SJCRH30 (cell line): ENCODE measurements at regions not wholly inside any gene's neighbourhood (a gene's known extent, or its start where the extent isn't known, plus 50 kb on each side); places are given as distances from the start of the nearest gene placed in this dataset.

ENCODE experiments used
- DNase-seq, 2 experiments: peaks; one replicate each; pipeline ENCODE4 v3.0.0-alpha.2; 2015 to 2020
- H3K27ac ChIP-seq: fragments of 250-450 bp; sonication (Bioruptor Pico); 2 replicates; pipeline ENCODE4 v1.5.1; 2020; ENCODE audit warnings: mild to moderate bottlenecking, moderate library complexity
- H3K27me3 ChIP-seq: fragments of 250-450 bp; sonication (Bioruptor Pico); 2 replicates; pipeline ENCODE4 v1.5.1; 2020; ENCODE audit warnings: mild to moderate bottlenecking, moderate library complexity
- H3K36me3 ChIP-seq: fragments of 250-450 bp; sonication (Bioruptor Pico); 2 replicates; pipeline ENCODE4 v1.5.1; 2020; ENCODE audit warnings: mild to moderate bottlenecking, moderate library complexity
- H3K4me1 ChIP-seq: fragments of 250-450 bp; sonication (Bioruptor Pico); 2 replicates; pipeline ENCODE4 v1.5.1; 2020; ENCODE audit warnings: mild to moderate bottlenecking, moderate library complexity
- H3K4me3 ChIP-seq: fragments of 250-450 bp; sonication (Bioruptor Pico); 2 replicates; pipeline ENCODE4 v1.5.1; 2020; ENCODE audit warnings: mild to moderate bottlenecking, moderate library complexity
- H3K9me3 ChIP-seq: fragments of 250-450 bp; sonication (Bioruptor Pico); replicated peaks from 2 replicates; pipeline ENCODE4 v1.5.1; 2020; ENCODE audit warnings: mild to moderate bottlenecking, moderate library complexity

GRCh38 chr15:38036790-38037338 lies 102.4 kb downstream of the TMCO5A start:
- H3K9me3 ChIP-seq = no peaks in the 10 kb centered on the region
- H3K4me1 ChIP-seq = no peaks in the 10 kb centered on the region
- H3K4me3 ChIP-seq = no peak overlapping the region
- H3K36me3 ChIP-seq = no peaks in the 10 kb centered on the region
- no peak for DNase-seq
- H3K27me3 ChIP-seq = no peaks in the 10 kb centered on the region
- H3K27ac ChIP-seq = no peak overlapping the region

DNA sequence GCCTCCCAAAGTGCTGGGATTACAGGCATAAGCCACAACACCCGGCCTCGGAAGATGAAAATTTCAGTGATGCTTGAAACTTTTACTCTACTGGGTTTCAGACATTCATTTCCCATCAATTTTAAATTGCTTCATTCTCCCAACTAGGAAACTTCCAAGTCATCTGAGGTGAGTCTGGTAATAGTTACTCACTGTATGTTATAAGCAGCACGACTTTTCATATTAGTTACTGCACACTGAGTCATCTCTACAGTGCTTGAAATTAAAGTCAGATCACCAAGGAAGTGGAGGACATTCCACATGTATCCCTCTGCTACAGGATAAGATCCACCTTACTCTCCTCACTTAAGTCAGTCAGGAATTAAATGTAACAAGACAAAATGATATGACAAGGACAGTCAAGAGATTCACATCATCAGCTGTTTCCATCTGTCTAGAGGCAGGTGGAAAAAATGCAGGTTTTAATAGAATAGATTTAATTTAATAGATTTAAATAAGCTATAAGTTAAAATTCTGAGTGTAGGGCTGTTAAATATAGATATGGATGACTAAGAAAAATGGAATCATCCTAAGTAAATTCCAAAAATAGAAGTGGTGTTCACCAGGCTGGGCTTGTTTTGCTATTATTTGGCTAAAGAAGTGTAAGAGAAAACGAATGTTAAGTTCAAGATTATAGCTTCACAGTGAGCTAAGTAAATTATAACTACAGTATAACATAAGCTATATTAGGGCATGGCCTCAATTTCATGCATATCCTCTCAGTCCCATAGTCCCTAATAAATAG lies 104.4 kb downstream of the TMCO5A start:
- no peak for DNase-seq
- Histone ChIP-seq H3K27ac (no peak overlapping the region), H3K9me3 (no peaks in the 10 kb centered on the region), H3K36me3 (no peaks in the 10 kb centered on the region), H3K4me1 (no peaks in the 10 kb centered on the region), H3K27me3 (no peaks in the 10 kb centered on the region), H3K4me3 (no peak overlapping the region)

DNA sequence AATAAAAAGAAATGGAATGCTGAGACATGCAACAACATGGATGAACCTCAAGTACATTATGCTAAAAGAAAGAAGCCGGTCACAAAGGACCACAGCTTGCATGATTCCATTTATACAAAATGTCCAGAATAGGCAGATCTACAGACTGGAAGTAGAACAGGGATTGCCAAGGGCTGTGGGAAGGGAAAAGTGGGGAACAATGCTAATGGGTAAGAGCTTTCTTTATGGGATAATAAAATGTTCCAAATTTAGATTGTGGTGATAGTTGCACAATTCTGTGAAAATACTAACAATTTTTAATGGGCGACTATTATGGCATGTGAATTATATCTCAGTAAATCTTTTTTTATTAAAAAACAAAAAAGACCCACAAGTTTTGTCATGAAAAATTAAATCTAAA lies 106.2 kb downstream of the TMCO5A start:
- Histone ChIP-seq H3K27me3 (no peaks in the 10 kb centered on the region), H3K36me3 (no peaks in the 10 kb centered on the region), H3K9me3 (no peaks in the 10 kb centered on the region), H3K4me3 (no peak overlapping the region), H3K27ac (no peak overlapping the region), H3K4me1 (no peaks in the 10 kb centered on the region)
- DNase-seq = no peak

- H3K4me1 ChIP-seq = no peaks in the 10 kb centered on the region
- DNase-seq = no peak
- no peaks in the 10 kb centered on the region for H3K27me3 ChIP-seq
- H3K36me3 ChIP-seq = no peaks in the 10 kb centered on the region
- no peak overlapping the region for H3K4me3 ChIP-seq
- H3K9me3 ChIP-seq = no peaks in the 10 kb centered on the region
- no peak overlapping the region for H3K27ac ChIP-seq
Measured at GRCh38 chr15:38041576-38041975, 107.1 kb downstream of the TMCO5A start.

- no peaks in the 10 kb centered on the region for H3K27me3 ChIP-seq
- DNase-seq = no peak
- H3K9me3 ChIP-seq = no peaks in the 10 kb centered on the region
- no peak overlapping the region for H3K4me3 ChIP-seq
- H3K4me1 ChIP-seq = no peaks in the 10 kb centered on the region
- H3K27ac ChIP-seq = no peak overlapping the region
- H3K36me3 ChIP-seq = no peaks in the 10 kb centered on the region
Measured at GRCh38 chr15:38042211-38042610, 107.8 kb downstream of the TMCO5A start.

DNA sequence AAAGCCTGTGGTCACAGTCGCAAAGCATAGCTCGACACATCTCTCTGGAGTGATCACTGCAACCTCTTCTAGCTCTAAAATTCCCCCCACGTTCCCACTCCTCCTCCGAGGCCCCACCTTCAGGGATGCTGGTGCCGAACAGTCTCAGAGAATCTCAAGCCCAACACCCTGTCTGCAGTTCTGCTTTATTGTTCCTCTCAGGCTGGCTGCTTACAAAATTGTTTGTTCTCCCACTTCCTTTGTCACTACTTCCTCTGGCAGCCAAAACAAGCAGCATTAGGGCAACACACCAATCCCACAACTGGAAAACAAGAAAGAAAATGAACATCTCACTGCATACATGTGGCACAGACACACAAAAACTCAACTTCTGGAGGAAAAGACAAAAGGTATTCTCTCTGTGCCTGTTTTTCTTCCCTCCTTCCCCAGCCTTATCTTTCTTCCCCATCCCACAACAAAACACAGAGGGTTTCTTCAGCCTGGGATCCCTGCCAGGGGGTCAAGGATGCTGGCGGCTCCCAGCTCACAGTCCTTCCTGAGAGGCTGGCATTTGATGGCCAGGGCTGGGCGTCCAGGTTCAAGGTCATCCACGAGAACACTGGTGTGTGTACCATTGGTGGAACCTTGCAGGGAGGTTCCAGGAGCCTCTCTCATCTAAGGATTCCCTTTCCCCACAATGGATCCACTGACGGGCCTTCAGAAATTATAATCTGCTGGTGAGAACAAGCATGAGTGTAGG lies 108.4 kb downstream of the TMCO5A start:
- Histone ChIP-seq H3K27ac (no peak overlapping the region), H3K4me3 (no peak overlapping the region), H3K9me3 (no peaks in the 10 kb centered on the region), H3K4me1 (no peaks in the 10 kb centered on the region), H3K27me3 (no peaks in the 10 kb centered on the region), H3K36me3 (no peaks in the 10 kb centered on the region)
- no peak for DNase-seq

GRCh38 chr15:38046257-38047051 lies 112.0 kb downstream of the TMCO5A start:
- H3K36me3 ChIP-seq = no peaks in the 10 kb centered on the region
- DNase-seq = no peak
- H3K4me1 ChIP-seq = no peaks in the 10 kb centered on the region
- no peaks in the 10 kb centered on the region for H3K27me3 ChIP-seq
- H3K9me3 ChIP-seq = no peaks in the 10 kb centered on the region
- H3K4me3 ChIP-seq = no peak overlapping the region
- no peak overlapping the region for H3K27ac ChIP-seq

DNA sequence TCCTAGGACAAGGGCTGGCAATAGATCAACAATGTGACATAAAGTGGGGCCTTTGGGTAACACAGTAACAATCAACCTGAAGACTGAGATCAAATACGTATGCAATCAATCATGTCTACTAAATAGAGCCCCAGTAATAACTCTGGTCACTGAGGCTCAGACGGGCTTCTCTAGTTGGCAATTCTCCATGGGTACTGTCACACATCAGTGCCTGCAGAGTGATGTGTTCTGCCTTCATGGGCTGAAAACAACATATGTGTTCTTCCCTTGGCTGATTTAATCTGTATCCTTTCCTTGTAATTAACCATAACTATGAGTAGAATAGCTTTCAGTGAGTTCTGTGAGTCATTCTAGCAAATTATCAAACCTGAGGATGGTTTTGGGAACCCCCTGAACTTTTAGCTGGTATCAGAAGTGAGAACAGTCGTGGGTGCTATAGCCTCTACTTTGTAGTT lies 113.6 kb downstream of the TMCO5A start:
- no peak overlapping the region for H3K4me3 ChIP-seq
- H3K27ac ChIP-seq = no peak overlapping the region
- no peaks in the 10 kb centered on the region for H3K36me3 ChIP-seq
- no peaks in the 10 kb centered on the region for H3K4me1 ChIP-seq
- no peak for DNase-seq
- no peaks in the 10 kb centered on the region for H3K27me3 ChIP-seq
- H3K9me3 ChIP-seq = no peaks in the 10 kb centered on the region

- Histone ChIP-seq H3K4me3 (no peak overlapping the region), H3K27ac (no peak overlapping the region), H3K27me3 (no peaks in the 10 kb centered on the region), H3K4me1 (no peaks in the 10 kb centered on the region), H3K9me3 (no peaks in the 10 kb centered on the region), H3K36me3 (no peaks in the 10 kb centered on the region)
- DNase-seq = no peak
Measured at GRCh38 chr15:38049891-38050290, 115.5 kb downstream of the TMCO5A start.

DNA sequence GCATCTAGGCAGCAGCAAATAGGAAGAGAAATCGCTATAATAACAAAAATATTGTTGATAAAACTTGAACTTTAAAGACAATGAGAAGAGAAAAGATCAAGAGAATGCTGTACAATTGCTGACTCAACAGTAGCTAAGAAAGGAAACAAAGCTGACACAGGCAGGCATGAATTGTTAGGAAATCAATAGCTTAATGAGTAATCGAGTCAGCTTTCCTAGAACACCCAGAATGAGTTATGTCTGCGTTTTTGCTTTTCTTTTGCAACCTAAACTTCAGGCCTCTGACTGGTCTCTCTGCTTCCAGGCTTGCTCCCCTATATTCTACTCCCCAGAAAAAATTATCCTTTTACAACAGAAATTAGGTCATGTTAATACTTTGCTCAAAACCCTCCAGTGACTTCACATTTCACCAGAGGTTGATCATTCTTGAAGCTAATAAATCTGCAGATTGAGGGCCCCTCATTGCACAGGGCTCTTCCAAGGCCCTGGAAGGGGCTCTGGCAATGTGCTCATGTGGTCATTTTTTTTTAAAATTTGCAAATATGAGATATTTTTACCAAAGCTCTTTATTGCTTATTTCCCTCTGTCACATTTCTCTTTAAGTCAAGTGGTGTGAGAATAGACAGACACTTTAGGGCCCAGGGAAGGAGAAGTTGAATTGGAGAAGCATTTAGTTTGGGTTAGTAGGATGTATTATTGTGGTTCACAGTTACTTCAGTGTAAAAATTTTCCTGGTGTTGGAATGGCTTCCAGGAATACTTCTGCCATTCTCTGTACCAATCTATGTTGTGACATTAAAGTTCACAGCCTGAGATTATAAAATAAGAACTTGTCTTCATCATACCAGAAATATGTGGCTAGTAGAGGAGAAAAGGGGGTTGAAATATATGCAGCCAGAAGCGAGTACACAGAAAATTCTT lies 116.3 kb downstream of the TMCO5A start:
- no peak for DNase-seq
- no peaks in the 10 kb centered on the region for H3K27me3 ChIP-seq
- no peak overlapping the region for H3K4me3 ChIP-seq
- no peaks in the 10 kb centered on the region for H3K4me1 ChIP-seq
- no peaks in the 10 kb centered on the region for H3K36me3 ChIP-seq
- no peak overlapping the region for H3K27ac ChIP-seq
- no peaks in the 10 kb centered on the region for H3K9me3 ChIP-seq

GRCh38 chr15:38053205-38053604 lies 118.8 kb downstream of the TMCO5A start:
- no peak for DNase-seq
- no peaks in the 10 kb centered on the region for H3K4me1 ChIP-seq
- no peaks in the 10 kb centered on the region for H3K36me3 ChIP-seq

DNA sequence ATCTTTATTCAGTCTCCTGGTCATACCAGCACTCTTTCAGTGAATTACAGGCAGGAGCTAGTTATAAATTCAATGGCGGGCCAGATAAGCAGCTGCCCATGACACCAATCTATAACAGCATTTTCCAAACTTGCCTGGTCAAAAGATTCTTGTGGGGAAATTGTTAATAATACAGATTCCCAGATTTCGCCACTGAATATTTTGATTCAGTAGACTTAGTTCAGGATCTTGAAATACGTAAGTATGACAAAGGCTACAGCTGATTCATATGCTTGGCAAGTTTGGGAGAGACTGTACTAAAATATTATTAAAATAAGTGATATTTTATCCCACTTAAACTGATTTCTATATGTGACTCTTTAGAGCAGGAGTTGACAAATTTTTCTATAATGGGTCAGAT lies 119.3 kb downstream of the TMCO5A start:
- no peak for DNase-seq
- Histone ChIP-seq H3K4me3 (no peak overlapping the region), H3K4me1 (no peaks in the 10 kb centered on the region), H3K27me3 (no peaks in the 10 kb centered on the region), H3K36me3 (no peaks in the 10 kb centered on the region), H3K27ac (no peak overlapping the region), H3K9me3 (no peaks in the 10 kb centered on the region)

More at GRCh38 chr15:38053205-38053604, 118.8 kb downstream of the TMCO5A start:
- no peak overlapping the region for H3K4me3 ChIP-seq
- H3K27me3 ChIP-seq = no peaks in the 10 kb centered on the region
- H3K27ac ChIP-seq = no peak overlapping the region
- H3K9me3 ChIP-seq = no peaks in the 10 kb centered on the region

- H3K9me3 ChIP-seq = no peaks in the 10 kb centered on the region
- no peaks in the 10 kb centered on the region for H3K36me3 ChIP-seq
- no peak overlapping the region for H3K27ac ChIP-seq
- no peak overlapping the region for H3K4me3 ChIP-seq
- no peaks in the 10 kb centered on the region for H3K27me3 ChIP-seq
- peaks cover 5% of the 10 kb centered on the region; the same call in 1 of the 2 replicates for H3K4me1 ChIP-seq
- DNase-seq = no peak
Measured at GRCh38 chr15:38054488-38054887, 120.0 kb downstream of the TMCO5A start.

DNA sequence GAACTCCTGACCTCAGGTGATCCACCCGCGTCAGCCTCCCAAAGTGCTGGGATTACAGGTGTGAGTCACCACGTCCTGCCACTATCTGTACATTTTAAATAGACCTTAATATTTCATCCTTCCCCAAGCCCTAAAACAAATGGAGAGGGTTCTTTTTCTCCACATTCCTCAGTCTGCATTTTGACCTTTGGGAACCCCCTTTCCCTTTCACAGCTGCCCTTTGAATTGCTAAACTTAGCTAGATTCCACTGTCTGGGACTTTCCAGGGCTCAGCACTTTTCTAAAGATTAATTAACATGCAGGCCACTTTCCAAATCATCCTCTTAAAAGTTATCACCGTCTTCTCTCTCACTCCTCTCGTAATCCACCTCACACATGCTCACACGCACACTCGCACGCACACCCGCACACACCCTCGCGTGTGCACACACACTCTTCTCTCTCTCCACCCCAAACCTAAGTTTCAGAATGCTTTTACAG lies 124.2 kb downstream of the TMCO5A start:
- Histone ChIP-seq H3K36me3 (no peaks in the 10 kb centered on the region), H3K9me3 (no peaks in the 10 kb centered on the region), H3K27ac (no peak overlapping the region), H3K4me1 (peaks cover 15% of the 10 kb centered on the region), H3K27me3 (no peaks in the 10 kb centered on the region), H3K4me3 (no peak overlapping the region)
- no peak for DNase-seq
